Common myeloid progenitor, CD34-positive (primary cell): ENCODE measurements at regions not wholly inside any gene's neighbourhood (a gene's known extent, or its start where the extent isn't known, plus 50 kb on each side); places are given as distances from the start of the nearest gene placed in this dataset.
"Not testable (repeated sequence)": the region's sequence is repeated elsewhere in the genome, so short reads cannot be mapped to it uniquely, and the experiment has no call there.

Source experiments
- CTCF ChIA-PET: fragments of 350-600 bp; sonication (Branson Sonifier 250); formaldehyde crosslinking; loops from one replicate; lab custom pipeline; 2021; ENCODE audit warnings: antibody characterized with exemption; lab: Charles Lee
- POLR2A ChIA-PET: fragments of 350-600 bp; sonication (Branson Sonifier 250); formaldehyde crosslinking; loops from one replicate; lab custom pipeline; 2021; ENCODE audit warnings: antibody characterized with exemption; lab: Charles Lee
- DNase-seq, 3 donors: peaks; one replicate each; pipeline versions ENCODE4 v3.0.0 to v3.0.0-alpha.2; 2013
- H3K27ac ChIP-seq, 2 experiments: 1 replicate in 1 of 2; 2 replicates in 1 of 2; pipeline ENCODE4 v1.7.0; 2013; ENCODE audit warnings: inconsistent platforms in 2 of 2, low read length in 2 of 2, mild to moderate bottlenecking in 2 of 2, low read depth in 1 of 2, moderate library complexity in 1 of 2; ENCODE audit not compliant: severe bottlenecking in 2 of 2, insufficient read depth in 1 of 2, poor library complexity in 1 of 2
- H3K27me3 ChIP-seq, 5 experiments: replicated peaks in 2 of 5; 1 replicate in 3 of 5; 2 replicates in 2 of 5; pipeline versions ENCODE4 v1.6.1 to v1.7.0; 2013; ENCODE audit warnings: low read length in 4 of 5, mild to moderate bottlenecking in 2 of 5, moderate library complexity in 2 of 5, inconsistent platforms in 1 of 5; ENCODE audit not compliant: insufficient read depth in 5 of 5, control insufficient read depth in 4 of 5
- H3K36me3 ChIP-seq, 4 experiments: 1 replicate in 2 of 4; 2 replicates in 2 of 4; pipeline versions ENCODE4 v1.6.1 to v1.7.0; 2013; ENCODE audit warnings: low read length in 3 of 4, control low read depth in 1 of 4, mild to moderate bottlenecking in 1 of 4; ENCODE audit not compliant: control insufficient read depth in 4 of 4, insufficient read depth in 4 of 4
- H3K4me1 ChIP-seq, 4 experiments: 1 replicate in 3 of 4; 2 replicates in 1 of 4; pipeline versions ENCODE4 v1.6.1 to v1.7.1; 2013; ENCODE audit warnings: low read length in 3 of 4, mild to moderate bottlenecking in 3 of 4, control low read depth in 1 of 4, inconsistent platforms in 1 of 4, moderate library complexity in 1 of 4; ENCODE audit not compliant: control insufficient read depth in 4 of 4, insufficient read depth in 4 of 4; ENCODE audit errors: control extremely low read depth in 1 of 4
- H3K4me3 ChIP-seq, 7 experiments: 1 replicate in 4 of 7; 2 replicates in 3 of 7; pipeline versions ENCODE4 v1.5.1 to v1.7.0; 2013; ENCODE audit warnings: mild to moderate bottlenecking in 7 of 7, low read length in 6 of 7, moderate library complexity in 6 of 7, inconsistent platforms in 2 of 7, low read depth in 2 of 7, control low read depth in 1 of 7; ENCODE audit not compliant: insufficient read depth in 4 of 7, control insufficient read depth in 1 of 7; ENCODE audit errors: extremely low read depth in 1 of 7
- H3K9me3 ChIP-seq, 5 experiments: 1 replicate in 4 of 5; 2 replicates in 1 of 5; pipeline versions ENCODE4 v1.6.1 to v1.7.1; 2013; ENCODE audit warnings: low read length in 4 of 5, mild to moderate bottlenecking in 2 of 5, inconsistent platforms in 1 of 5, low read depth in 1 of 5, moderate library complexity in 1 of 5; ENCODE audit not compliant: control insufficient read depth in 4 of 5, insufficient read depth in 2 of 5; ENCODE audit errors: control extremely low read depth in 1 of 5
- WGBS: methylation state at CpG from one replicate; pipeline ENCODE4 v1.1.5; 2013; ENCODE audit not compliant: insufficient coverage; 5-methylcytosine and 5-hydroxymethylcytosine counted together

DNA sequence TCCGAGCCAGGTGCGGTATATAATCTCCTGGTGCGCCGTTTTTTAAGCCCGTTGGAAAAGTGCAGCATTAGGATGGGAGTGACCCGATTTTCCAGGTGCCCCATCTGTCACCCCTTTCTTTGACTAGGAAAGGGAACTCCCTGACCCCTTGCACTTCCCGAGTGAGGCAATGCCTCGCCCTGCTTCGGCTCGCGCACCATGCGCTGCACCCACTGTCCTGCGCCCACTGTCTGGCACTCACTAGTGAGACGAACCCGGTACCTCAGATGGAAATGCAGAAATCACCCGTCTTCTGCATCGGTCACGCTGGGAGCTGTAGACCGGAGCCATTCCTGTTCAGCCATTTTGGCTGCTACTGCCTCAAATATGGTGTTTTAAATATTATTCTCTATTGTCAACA, 198.0 kb downstream of the MEIS1 start:
- H3K4me3 ChIP-seq, H3K4me1 ChIP-seq, DNase-seq, H3K36me3 ChIP-seq, H3K27me3 ChIP-seq, POLR2A ChIA-PET, H3K27ac ChIP-seq, CTCF ChIA-PET, H3K9me3 ChIP-seq: not testable (repeated sequence)
- WGBS, result 95% methylated on average over 17 of the region's 19 CpGs

DNA sequence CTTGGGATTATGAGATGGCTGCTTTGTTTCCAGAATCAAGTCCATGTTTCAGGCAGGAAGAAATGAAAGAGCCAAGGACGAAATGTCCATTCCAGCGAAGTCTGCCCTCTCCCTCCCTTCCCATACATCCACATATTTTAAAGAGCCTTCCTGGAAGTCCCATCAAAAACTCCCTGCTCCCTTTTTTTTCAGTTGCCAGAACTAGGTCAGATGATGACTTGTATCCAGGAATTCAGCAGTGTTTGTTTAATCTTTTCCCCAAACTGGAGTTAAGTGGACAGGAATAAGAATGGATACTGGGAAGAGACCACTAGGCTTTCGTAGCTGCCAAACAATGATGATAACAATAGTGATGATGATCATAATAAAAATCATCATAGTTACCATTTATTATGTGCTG, 198.7 kb downstream of the MEIS1 start:
- WGBS, result 100% methylated on average over 1 of the region's 3 CpGs
- no peak overlapping the region for H3K4me3 ChIP-seq
- CTCF ChIA-PET, result no interaction called here

DNA sequence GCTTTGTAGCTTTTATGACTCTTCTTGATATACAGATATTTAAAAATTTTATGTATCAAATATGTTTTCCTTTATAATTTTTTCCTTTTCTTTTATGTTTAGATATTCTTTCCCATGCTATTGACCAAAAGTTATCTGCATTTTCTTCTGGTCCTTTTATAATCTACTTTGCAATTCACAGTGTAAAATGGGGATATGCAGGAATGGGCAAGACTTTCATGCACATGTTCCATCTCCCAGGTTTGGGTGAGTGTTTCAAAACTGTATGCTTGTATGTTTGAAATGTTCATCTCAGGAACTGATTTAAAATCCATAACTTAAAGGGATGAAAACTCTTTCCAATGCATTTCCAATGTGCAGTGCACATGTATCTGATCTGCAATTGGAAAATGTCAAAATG, 199.9 kb downstream of the MEIS1 start:
- Histone ChIP-seq H3K9me3 (peaks cover 0 to 7% (median 2%) of the 10 kb centered on the region in 5 experiments), H3K4me1 (no peaks in the 10 kb centered on the region), H3K4me3 (no peak overlapping the region), H3K27me3 (no peaks in the 10 kb centered on the region), H3K36me3 (no peaks in the 10 kb centered on the region), H3K27ac (no peak overlapping the region)
- ChIA-PET CTCF (no interaction called here), POLR2A (no interaction called here)
- no peak for DNase-seq

More for the DNA sequence above, 198.7 kb downstream of the MEIS1 start:
- Histone ChIP-seq H3K36me3 (no peaks in the 10 kb centered on the region), H3K9me3 (peaks cover 0 to 7% (median 2%) of the 10 kb centered on the region in 5 experiments), H3K27me3 (no peaks in the 10 kb centered on the region), H3K27ac (no peak overlapping the region), H3K4me1 (no peaks in the 10 kb centered on the region)
- DNase-seq, result no peak
- POLR2A ChIA-PET, result no interaction called here

DNA sequence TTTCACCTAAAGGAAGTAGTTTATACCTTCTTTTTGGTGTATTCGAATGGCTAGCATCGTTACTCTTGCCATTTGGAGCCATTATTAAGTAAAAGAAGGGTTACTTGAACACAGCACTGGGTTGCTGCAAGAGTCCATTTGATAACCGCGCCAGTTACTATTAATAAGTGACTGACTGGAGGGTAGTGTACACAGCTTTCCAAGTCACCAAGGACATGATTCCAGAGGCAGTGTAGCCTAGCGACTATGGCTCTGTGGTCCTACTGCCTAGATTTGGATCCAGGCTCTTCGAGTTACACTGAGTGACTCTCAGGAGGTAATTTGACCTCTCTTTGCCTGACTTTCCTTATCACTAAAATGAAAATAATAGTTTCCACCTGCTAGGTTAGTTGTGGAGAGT, 206.8 kb downstream of the MEIS1 start:
- POLR2A ChIA-PET, result no interaction called here
- no peaks in the 10 kb centered on the region for H3K9me3 ChIP-seq

DNA sequence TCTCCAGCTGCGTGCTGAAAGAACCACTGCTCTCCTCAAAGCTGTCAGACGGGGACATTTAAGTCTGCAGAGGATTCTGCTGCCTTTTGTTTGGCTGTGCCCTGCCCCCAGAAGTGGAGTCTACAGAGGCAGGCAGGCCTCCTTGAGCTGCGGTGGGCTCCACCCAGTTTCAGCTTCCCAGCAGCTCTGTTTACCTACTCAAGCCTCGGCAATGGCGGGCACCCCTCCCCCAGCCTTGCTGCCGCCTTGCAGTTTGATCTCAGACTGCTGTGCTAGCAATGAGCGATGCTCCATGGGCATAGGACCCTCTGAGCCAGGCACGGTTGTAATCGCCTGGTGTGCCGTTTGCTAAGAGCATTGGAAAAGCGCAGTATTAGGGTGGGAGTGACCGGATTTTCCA, 213.2 kb downstream of the MEIS1 start:
- H3K4me3 ChIP-seq, H3K27ac ChIP-seq, DNase-seq, CTCF ChIA-PET, POLR2A ChIA-PET, H3K36me3 ChIP-seq, H3K4me1 ChIP-seq, H3K27me3 ChIP-seq, H3K9me3 ChIP-seq: not testable (repeated sequence)
- 98% methylated on average over 7 of the region's 12 CpGs for WGBS

More for the DNA sequence above, 206.8 kb downstream of the MEIS1 start:
- H3K4me3 ChIP-seq, result peak overlapping the region in 1 of 7 experiments; percentile 15
- H3K27ac ChIP-seq, result no peak overlapping the region
- CTCF ChIA-PET, result no interaction called here
- DNase-seq, result no peak
- no peaks in the 10 kb centered on the region for H3K4me1 ChIP-seq
- 100% methylated on average over 4 of the region's 6 CpGs for WGBS
- no peaks in the 10 kb centered on the region for H3K36me3 ChIP-seq
- no peaks in the 10 kb centered on the region for H3K27me3 ChIP-seq

DNA sequence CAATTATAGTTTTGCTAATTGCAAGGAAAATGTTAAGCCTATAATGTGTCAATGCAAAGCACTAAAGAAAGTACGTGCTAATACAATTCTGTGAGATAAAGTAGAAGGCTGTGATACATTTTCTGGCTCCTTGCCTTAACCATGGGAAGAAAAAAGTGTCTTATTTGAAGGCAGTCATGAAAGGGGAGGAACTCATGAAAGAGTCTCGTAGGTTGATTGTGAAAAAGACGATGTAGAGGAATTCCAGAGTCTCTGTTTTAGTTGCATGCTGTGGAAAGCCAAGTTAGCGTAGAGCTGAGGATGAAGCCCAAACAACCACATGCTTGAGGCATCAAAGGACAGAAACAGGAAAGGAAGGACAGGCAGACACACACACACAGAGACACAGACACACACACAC, 214.1 kb downstream of the MEIS1 start:
- H3K36me3 ChIP-seq, result no peaks in the 10 kb centered on the region
- no peaks in the 10 kb centered on the region for H3K27me3 ChIP-seq
- peaks cover 0 to 5% (median 0%) of the 10 kb centered on the region in 5 experiments for H3K9me3 ChIP-seq
- WGBS, result 100% methylated on average over 1 of the region's 4 CpGs
- H3K4me3 ChIP-seq, result no peak overlapping the region
- ChIA-PET POLR2A (no interaction called here), CTCF (no interaction called here)
- no peaks in the 10 kb centered on the region for H3K4me1 ChIP-seq
- DNase-seq, result no peak
- no peak overlapping the region for H3K27ac ChIP-seq

DNA sequence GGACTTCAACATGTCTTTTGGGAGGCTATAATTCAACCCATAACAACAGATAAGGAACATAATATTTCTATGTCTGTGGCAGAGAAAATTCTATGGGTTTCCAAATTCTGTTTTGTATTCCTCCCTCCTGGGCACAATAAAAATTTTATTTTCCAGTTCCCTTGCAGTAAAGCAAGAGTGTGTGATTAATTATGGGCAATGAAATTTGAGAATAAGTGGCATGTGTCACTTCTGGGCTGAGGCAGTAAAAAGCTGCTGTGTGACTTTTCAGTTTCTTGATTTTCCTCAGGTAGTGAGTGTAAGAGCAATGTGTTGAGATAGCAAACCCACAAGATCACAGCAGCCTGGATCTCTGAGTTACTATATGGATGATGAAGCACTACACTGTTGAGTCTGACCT, 216.4 kb downstream of the MEIS1 start:
- no peak for DNase-seq

More for the DNA sequence above, 216.4 kb downstream of the MEIS1 start:
- ChIA-PET POLR2A (no interaction called here), CTCF (no interaction called here)
- H3K36me3 ChIP-seq, result no peaks in the 10 kb centered on the region
- no peaks in the 10 kb centered on the region for H3K27me3 ChIP-seq
- no peak overlapping the region for H3K27ac ChIP-seq
- no peaks in the 10 kb centered on the region for H3K4me1 ChIP-seq
- H3K9me3 ChIP-seq, result peaks cover 0 to 5% (median 0%) of the 10 kb centered on the region in 5 experiments
- H3K4me3 ChIP-seq, result no peak overlapping the region
